CD4-positive, alpha-beta T cell treated with Interleukin-2 at 100 ng/mL for 4 hours (primary cell): ENCODE measurements at regions not wholly inside any gene's neighbourhood (a gene's known extent, or its start where the extent isn't known, plus 50 kb on each side); places are given as distances from the start of the nearest gene placed in this dataset.

Experiments
- DNase-seq: peaks from one replicate; pipeline ENCODE4 v3.0.0-alpha.2; 2020; ENCODE audit warnings: low spot score

- DNase-seq = no peak
Measured at GRCh38 chr17:33404070-33404819, 111.2 kb upstream of the ASIC2 start.

DNA sequence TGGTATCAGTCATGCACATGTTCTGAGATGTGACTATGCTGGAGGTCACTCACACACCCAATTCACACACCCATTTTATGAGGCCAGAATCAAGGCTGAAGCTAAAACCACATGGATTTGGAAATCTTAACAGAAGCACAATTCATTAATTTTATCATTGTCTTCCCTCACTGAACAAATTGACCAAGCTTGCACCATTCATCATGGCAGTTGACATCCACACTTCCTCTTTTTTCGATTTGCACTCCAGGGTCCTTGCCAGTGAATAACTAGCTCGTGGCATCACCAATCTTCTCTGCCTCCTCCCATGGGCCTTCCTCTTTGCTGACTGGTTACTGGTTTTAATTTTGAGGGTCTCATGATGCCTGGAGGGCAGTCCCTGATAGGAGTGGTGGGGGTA is 123.0 kb upstream of the ASIC2 start:
- DNase-seq = no peak

GRCh38 chr17:33421933-33422332 is 128.8 kb upstream of the ASIC2 start:
- no peak for DNase-seq

DNA sequence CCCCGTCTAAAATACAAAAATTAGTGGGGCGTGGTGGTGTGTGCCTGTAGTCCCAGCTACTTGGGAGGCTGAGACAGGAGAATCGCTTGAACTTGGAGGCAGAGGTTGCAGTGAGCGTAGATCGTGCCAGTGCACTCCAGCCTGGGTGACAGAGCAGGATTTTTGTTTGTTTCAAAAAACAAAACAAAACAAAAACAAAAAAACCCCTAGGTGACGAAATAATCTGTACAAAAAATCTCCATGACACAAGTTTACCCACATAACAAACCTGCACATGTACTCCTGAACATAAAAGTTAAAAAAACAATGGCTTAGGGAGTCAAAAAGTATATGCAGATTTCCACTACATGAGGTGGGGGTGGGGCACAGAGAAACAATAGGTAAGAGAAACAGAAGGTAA is 140.5 kb upstream of the ASIC2 start:
- no peak for DNase-seq

DNA sequence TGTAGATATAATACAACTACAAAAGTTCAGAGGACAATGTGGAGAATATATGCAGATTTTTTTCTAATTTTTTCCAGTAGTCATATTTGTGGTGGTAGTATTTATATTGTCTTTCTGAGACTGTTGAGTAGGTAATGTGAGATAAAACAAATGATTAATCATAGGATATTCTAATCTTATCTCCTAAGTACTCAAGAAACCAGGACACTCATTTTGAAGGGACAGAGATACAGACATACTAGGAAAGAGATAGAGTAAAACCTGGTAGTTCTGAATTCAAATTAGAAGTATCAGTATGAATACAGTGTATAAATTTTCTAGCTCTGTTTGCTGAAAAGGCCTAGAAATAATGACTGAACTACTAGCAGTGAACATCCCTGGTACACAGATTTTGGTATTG is 141.7 kb upstream of the ASIC2 start:
- DNase-seq = no peak

- DNase-seq = no peak
Measured at GRCh38 chr17:33435721-33436301, 142.7 kb upstream of the ASIC2 start.

- DNase-seq = no peak
Measured at GRCh38 chr17:33436321-33436720, 143.2 kb upstream of the ASIC2 start.

DNA sequence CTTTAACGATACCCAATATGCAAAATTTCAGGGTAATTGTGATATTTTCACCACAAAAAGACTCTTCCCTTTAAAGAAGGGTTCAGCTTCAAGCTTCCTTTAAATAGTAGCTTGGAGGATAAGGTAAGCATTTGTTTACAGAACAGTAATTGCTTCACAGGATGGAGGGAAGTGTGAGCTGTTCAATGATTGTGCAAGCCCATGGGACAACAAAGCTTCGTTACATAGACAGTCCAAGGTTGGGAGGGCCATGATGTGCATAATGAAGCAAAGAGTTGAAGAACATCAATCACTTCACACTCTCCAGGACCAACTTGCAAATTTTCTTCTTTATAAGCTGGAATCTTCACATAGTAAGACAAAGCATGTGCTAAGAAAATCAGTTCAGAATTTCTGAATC is 145.0 kb upstream of the ASIC2 start:
- no peak for DNase-seq

- DNase-seq = no peak
Measured at GRCh38 chr17:33438578-33438977, 145.5 kb upstream of the ASIC2 start.

DNA sequence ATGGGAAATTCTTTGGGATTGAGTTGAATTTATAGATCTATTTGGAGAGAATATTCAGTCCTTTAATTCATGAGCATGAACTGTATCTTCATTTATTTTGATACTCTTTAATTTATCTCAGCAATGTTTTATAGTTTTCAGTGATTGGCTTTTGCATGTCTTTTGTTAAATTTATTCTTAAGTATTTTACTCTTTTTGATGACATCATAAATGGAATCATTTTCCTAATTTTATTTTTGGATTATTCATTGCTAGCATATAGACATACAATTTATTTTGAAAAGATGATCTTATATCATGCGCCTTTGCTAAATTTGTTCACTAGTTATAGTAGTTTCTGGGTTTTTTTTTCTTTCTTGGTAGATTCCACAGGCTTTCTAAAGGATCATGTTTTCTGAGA is 149.2 kb upstream of the ASIC2 start:
- DNase-seq = no peak

GRCh38 chr17:33444731-33445130 is 151.6 kb upstream of the ASIC2 start:
- no peak for DNase-seq

DNA sequence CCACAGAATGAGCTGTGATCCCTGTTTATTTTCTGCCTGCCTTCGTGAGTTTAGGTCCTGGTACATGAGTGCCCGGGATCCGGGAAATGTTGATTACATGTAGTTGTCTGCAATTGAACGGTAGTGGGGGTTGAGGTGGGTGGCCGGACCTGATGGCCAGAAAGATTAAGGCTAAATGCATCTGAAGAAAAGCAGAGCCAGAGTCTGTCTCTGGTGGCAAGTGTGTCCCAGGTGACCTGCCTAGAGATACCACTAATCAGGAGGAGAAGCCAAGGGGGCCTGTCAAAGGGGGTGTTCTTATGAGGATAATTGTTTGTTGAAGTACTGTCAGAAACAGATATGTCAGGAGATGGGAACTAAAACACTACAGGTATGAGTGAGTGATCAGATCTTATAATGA is 154.0 kb upstream of the ASIC2 start:
- no peak for DNase-seq

DNA sequence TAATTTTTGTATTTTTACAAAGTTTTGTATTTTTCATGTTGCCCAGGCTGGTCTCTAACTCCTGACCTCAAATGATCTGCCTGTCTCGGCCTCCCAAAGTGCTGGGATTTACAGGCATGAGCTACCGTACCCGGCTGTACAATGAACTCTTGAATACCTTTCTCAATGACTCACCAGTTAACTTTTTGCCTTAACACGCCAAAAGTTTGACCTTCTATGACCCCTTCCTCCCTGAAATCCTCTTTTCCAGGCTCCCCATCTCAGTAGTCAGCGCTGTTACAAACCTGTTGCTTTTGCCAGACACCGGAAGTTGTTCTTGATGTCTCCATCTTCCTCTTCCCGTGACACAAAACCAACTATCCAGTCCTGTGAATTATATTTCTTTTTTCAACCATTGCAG is 158.1 kb upstream of the ASIC2 start:
- no peak for DNase-seq

GRCh38 chr17:33457477-33457876 is 164.4 kb upstream of the ASIC2 start:
- DNase-seq = no peak

DNA sequence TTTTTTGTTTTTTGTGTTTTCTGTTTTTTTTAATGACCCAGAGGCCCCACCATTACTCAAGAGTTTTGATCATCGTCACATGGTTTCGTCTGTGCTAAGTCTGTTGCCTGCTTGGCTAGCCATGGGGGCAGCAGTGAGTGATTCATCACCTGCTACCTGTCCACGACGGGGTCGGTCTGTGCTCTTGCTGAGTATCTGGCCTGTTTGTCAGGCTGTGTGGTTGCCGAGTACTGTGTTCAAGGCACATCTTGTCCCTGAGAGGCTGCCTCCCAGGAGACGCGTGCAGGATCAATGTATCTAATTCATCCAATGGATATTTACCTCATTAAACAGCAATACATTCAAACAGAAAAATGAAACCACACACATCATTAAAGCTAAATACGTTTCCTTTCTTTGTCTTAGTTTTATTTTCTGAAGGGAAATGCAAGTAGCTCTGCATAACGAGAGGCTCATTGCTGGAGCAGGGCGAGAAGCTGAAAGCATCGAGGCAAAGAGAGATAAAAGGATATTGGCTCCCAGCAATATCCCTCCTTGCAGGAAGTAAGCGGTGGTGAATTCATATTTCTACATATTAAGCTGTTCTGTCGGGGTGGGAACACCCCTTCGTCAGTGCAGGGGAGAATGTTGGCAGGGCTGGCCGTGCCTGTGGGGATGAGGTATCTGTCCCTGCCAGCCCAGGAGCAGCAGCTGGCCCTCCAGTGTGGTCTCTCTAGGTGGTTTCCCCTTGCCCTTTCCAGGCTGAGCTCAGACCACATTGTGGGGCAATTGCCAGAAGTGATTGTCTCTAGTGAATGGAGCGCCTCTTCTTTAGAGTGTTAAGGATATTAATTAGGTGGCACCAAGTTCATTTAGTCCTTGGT is 166.2 kb upstream of the ASIC2 start:
- no peak for DNase-seq

- DNase-seq = no peak
Measured at GRCh38 chr17:33460781-33461450, 167.8 kb upstream of the ASIC2 start.

DNA sequence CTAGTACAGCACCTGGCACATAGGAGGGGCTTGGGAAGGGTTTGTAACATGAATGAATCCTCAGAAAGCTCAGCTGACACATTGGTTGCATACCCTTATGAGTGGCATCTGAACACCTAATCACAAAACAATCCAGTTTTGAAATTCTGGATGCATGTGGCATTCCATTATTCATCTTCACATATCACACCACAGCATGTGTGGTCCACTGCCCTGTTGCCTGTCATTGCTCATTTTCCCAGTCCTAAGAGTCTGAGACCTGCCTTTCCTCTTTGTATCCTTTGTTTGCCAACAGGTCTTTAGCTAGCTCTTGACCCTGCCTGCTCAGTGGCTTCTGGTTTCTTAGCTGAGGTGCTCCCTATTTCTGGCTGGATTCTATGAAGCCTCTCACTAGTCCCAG is 170.8 kb upstream of the ASIC2 start:
- DNase-seq = no peak

- DNase-seq = no peak
Measured at GRCh38 chr17:33464669-33465280, 171.7 kb upstream of the ASIC2 start.

DNA sequence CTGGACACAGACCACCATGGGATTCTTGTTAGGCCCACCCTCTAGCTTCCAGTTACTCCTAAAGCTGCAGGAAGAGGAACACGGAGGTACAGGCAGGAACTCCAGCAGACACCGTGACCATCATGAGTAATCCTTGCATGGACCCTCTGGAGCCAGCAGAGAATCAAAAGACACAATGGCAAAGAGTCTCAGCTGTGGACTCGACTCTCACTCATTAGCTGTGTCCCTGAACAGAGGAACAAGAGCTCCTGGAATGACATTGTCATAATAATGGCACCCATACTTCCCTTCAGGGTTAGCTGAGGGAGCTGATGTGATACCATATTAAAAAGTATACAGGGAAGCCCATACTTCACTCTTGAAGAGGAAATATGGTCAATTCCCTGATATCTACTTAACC is 176.3 kb upstream of the ASIC2 start:
- no peak for DNase-seq

- DNase-seq = no peak
Measured at GRCh38 chr17:33469911-33470310, 176.8 kb upstream of the ASIC2 start.

DNA sequence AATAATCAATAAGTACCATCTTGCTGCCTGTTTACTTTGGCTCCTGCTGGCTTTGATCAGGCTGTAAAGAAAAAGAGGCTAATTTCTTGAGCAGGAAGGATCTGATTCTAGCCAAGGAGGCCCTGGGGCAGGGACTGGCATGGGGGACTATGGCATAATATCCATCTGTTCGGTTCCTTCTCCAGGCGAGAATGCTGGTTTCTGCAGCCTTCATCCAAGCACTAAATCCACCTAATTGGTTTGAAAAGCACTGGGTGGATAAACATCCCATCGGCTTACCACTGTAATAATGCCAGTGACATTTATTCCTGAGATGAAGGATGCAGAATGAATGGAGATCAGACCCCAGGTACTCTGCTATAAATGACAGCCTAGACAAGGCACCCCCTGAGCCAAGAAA is 180.0 kb upstream of the ASIC2 start:
- no peak for DNase-seq

GRCh38 chr17:33474789-33475188 is 181.7 kb upstream of the ASIC2 start:
- DNase-seq = no peak
